Suprapubic skin (tissue), 4 donors: ENCODE measurements at regions not wholly inside any gene's neighbourhood (a gene's known extent, or its start where the extent isn't known, plus 50 kb on each side); places are given as distances from the start of the nearest gene placed in this dataset.

ENCODE experiments used
- DNase-seq, 2 donors: peaks; one replicate each; pipeline ENCODE4 v3.0.0-alpha.2; 2019; ENCODE audit warnings: low spot score in 2 of 2
- H3K27ac ChIP-seq: fragments of 200-600 bp; sonication (generic); one replicate; pipeline ENCODE4 v1.5.1; 2019
- H3K27me3 ChIP-seq: fragments of 200-600 bp; sonication (generic); one replicate; pipeline ENCODE4 v1.5.1; 2019
- H3K36me3 ChIP-seq: fragments of 200-600 bp; sonication (generic); one replicate; pipeline ENCODE4 v1.5.1; 2019
- H3K4me1 ChIP-seq: fragments of 200-600 bp; sonication (generic); one replicate; pipeline ENCODE4 v1.5.1; 2019
- H3K4me3 ChIP-seq: fragments of 200-600 bp; sonication (generic); one replicate; pipeline ENCODE4 v1.5.1; 2019; ENCODE audit warnings: mild to moderate bottlenecking
- H3K9me3 ChIP-seq: fragments of 200-600 bp; sonication (generic); one replicate; pipeline ENCODE4 v1.5.1; 2019
- EP300 ChIP-seq: sonication (generic); formaldehyde crosslinking; IDR thresholded peaks from one replicate; pipeline ENCODE4 v1.6.1; 2017; ENCODE audit warnings: antibody characterized with exemption
- POLR2A ChIP-seq, 2 donors: fragments of 450-650 bp; IDR thresholded peaks; one replicate each; pipeline ENCODE4 v1.6.1; 2017; ENCODE audit warnings: antibody characterized with exemption in 2 of 2, mild to moderate bottlenecking in 2 of 2, moderate library complexity in 2 of 2
- POLR2AphosphoS5 ChIP-seq, 3 donors: sonication (generic); formaldehyde crosslinking; IDR thresholded peaks; one replicate each; pipeline ENCODE4 v1.6.1; 2017; ENCODE audit warnings: antibody characterized with exemption in 3 of 3
- WGBS: methylation state at CpG from one replicate; pipeline ENCODE4 v1.1.5; 2018; 5-methylcytosine and 5-hydroxymethylcytosine counted together
- TF ChIP-seq, protein P1 (sequence below), 2 donors: fragments of 200-600 bp in 1 of 2; fragments of 450-650 bp in 1 of 2; sonication (generic) in 1 of 2; IDR thresholded peaks; one replicate each; pipeline ENCODE4 v1.5.1; 2016 to 2019; ENCODE audit warnings: antibody characterized with exemption in 2 of 2, mild to moderate bottlenecking in 1 of 2, moderate library complexity in 1 of 2

DNA sequence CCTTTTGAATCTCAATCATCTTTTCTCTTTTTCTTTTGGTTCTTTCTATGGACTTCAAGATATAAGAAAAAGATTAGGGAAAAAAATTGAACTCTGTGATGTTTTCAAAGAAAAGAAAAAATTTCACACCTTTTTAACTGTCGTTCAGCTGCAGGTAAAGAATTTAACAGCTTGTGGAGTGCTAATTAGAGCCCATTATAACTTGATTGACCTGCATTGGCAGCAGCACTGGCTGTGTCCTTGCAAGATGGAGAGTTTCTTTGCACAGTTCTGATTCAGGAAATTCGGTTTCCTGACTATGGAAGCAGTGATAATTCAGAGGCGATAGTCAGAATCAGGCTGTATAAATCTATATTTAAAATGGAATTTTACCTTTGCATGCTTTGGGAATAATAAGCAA is 183.2 kb upstream of the DACH1 start:
- Histone ChIP-seq H3K27ac (no peak overlapping the region), H3K4me1 (no peaks in the 10 kb centered on the region), H3K4me3 (no peak overlapping the region), H3K9me3 (no peaks in the 10 kb centered on the region), H3K36me3 (no peaks in the 10 kb centered on the region), H3K27me3 (no peaks in the 10 kb centered on the region)
- 53% methylated on average over 3 of the region's 3 CpGs for WGBS
- DNase-seq: no peak
- TF ChIP-seq, protein P1, sequence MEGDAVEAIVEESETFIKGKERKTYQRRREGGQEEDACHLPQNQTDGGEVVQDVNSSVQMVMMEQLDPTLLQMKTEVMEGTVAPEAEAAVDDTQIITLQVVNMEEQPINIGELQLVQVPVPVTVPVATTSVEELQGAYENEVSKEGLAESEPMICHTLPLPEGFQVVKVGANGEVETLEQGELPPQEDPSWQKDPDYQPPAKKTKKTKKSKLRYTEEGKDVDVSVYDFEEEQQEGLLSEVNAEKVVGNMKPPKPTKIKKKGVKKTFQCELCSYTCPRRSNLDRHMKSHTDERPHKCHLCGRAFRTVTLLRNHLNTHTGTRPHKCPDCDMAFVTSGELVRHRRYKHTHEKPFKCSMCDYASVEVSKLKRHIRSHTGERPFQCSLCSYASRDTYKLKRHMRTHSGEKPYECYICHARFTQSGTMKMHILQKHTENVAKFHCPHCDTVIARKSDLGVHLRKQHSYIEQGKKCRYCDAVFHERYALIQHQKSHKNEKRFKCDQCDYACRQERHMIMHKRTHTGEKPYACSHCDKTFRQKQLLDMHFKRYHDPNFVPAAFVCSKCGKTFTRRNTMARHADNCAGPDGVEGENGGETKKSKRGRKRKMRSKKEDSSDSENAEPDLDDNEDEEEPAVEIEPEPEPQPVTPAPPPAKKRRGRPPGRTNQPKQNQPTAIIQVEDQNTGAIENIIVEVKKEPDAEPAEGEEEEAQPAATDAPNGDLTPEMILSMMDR (IDR thresholded peaks at IDR 0.05): no peak
- TF ChIP-seq EP300 (no peak), POLR2A (IDR thresholded peaks at IDR 0.05) (no peak), POLR2AphosphoS5 (IDR thresholded peaks at IDR 0.05) (no peak)

DNA sequence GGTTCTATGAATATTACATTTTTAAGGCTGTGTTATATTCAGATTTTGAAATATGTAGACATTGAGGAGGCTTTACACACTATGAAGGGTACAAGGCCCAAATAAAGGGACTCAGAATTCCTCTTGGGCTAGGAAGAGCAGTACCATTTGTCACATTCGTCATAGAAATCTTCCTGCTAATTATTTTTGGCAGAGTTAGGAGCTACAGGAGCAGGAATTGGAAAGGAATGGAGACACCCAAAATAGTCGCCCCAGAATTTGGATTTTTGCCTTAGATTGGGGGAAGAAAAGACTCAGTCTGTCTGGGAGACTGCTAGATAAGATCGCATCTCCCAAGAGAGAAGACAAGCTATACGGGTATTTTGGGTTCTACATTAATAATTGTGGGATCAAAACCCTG is 176.4 kb upstream of the DACH1 start:
- Histone ChIP-seq H3K9me3 (no peaks in the 10 kb centered on the region), H3K4me3 (no peak overlapping the region), H3K27ac (no peak overlapping the region), H3K4me1 (no peaks in the 10 kb centered on the region), H3K27me3 (no peaks in the 10 kb centered on the region), H3K36me3 (no peaks in the 10 kb centered on the region)
- TF ChIP-seq EP300: no peak
- TF ChIP-seq POLR2A (IDR thresholded peaks at IDR 0.05): no peak
- TF ChIP-seq, protein P1 (IDR thresholded peaks at IDR 0.05): no peak
- TF ChIP-seq POLR2AphosphoS5 (IDR thresholded peaks at IDR 0.05): no peak
- WGBS: 77% methylated on average over 4 of the region's 4 CpGs
- no peak for DNase-seq

DNA sequence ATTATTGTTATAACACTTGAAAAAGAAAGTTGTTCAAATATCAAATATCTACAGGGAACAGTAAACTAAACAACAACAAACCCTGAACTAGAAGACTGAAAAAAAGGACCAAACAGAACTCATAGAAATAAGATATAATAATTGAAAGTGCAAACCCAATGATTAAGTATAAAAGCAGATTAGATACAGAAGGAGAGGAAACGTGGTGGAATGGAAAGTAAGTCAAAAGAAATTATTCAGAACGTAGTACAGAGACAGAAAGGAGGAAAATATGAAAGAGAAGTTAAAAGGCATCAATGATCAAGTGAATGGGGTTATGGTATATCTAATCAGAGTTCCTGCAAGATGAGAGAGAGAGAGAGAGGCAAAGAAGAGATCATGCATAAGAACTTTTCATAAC is 174.2 kb upstream of the DACH1 start:
- H3K27ac ChIP-seq: no peak overlapping the region
- H3K27me3 ChIP-seq: no peaks in the 10 kb centered on the region
- no peaks in the 10 kb centered on the region for H3K36me3 ChIP-seq
- H3K4me1 ChIP-seq: no peaks in the 10 kb centered on the region
- WGBS: 73% methylated on average over 2 of the region's 2 CpGs
- DNase-seq: no peak
- TF ChIP-seq POLR2AphosphoS5 (IDR thresholded peaks at IDR 0.05): no peak
- TF ChIP-seq POLR2A (IDR thresholded peaks at IDR 0.05): no peak
- no peak for TF ChIP-seq EP300
- TF ChIP-seq, protein P1 (IDR thresholded peaks at IDR 0.05): no peak
- H3K9me3 ChIP-seq: no peaks in the 10 kb centered on the region
- no peak overlapping the region for H3K4me3 ChIP-seq

DNA sequence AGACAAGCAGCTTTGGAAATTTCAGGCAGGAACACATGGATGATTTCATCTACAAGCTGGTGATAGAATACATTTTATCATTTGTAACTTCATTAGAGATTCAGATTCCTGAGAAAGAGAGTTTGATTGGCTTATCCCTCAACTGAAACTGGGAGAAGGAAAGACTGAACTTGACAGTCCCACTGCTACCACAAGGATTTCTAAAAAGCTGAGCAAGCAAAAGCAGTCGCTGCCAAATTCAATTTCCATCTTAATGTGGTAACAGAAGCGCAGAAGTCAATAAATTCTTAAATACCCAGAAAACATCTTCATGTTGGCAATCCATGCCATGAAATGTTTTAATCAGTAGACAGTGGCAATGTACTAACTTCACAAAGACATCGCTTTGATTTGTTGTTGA is 172.1 kb upstream of the DACH1 start:
- H3K27me3 ChIP-seq: no peaks in the 10 kb centered on the region
- H3K36me3 ChIP-seq: no peaks in the 10 kb centered on the region
- H3K4me1 ChIP-seq: no peaks in the 10 kb centered on the region
- TF ChIP-seq, protein P1 (IDR thresholded peaks at IDR 0.05): no peak
- no peak for TF ChIP-seq POLR2A (IDR thresholded peaks at IDR 0.05)
- TF ChIP-seq POLR2AphosphoS5 (IDR thresholded peaks at IDR 0.05): no peak
- no peak for TF ChIP-seq EP300
- DNase-seq: no peak
- WGBS: 93% methylated on average over 3 of the region's 3 CpGs
- no peak overlapping the region for H3K27ac ChIP-seq
- H3K9me3 ChIP-seq: no peaks in the 10 kb centered on the region
- no peak overlapping the region for H3K4me3 ChIP-seq

DNA sequence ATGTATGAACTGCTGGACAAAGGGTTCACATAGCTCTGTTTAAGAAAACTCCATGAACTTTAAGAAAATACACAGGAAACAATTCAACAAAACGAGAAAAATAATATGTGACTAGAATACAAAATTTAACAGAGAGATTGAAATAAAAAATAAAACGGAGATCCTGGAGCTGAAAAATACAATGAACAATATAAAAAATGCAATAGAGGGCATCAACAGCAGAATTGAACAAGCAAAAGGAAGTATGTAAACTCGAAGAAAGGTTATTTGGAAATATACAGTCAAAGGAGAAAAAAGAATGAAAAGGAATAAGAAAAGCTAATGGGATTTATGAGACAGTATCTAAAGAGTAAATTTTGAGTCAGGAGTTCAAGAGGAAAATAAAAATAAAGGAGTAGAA is 163.0 kb upstream of the DACH1 start:
- Histone ChIP-seq H3K27ac (no peak overlapping the region), H3K4me1 (no peaks in the 10 kb centered on the region), H3K4me3 (no peak overlapping the region), H3K36me3 (no peaks in the 10 kb centered on the region), H3K9me3 (peaks cover 4% of the 10 kb centered on the region), H3K27me3 (no peaks in the 10 kb centered on the region)
- TF ChIP-seq EP300 (no peak), POLR2AphosphoS5 (IDR thresholded peaks at IDR 0.05) (no peak), POLR2A (IDR thresholded peaks at IDR 0.05) (no peak)
- TF ChIP-seq, protein P1 (IDR thresholded peaks at IDR 0.05): no peak
- 85% methylated on average over 3 of the region's 3 CpGs for WGBS
- DNase-seq: no peak
